NCI-H2196 treated with DMSO at 0.1 percent for 48 hours (cell line): ENCODE measurements at regions not wholly inside any gene's neighbourhood (a gene's known extent, or its start where the extent isn't known, plus 50 kb on each side); places are given as distances from the start of the nearest gene placed in this dataset.

ENCODE experiments used
- DNase-seq: peaks from one replicate; lab custom pipeline; 2025; ENCODE audit not compliant: unreplicated experiment; lab: John Stamatoyannopoulos, UW

DNA sequence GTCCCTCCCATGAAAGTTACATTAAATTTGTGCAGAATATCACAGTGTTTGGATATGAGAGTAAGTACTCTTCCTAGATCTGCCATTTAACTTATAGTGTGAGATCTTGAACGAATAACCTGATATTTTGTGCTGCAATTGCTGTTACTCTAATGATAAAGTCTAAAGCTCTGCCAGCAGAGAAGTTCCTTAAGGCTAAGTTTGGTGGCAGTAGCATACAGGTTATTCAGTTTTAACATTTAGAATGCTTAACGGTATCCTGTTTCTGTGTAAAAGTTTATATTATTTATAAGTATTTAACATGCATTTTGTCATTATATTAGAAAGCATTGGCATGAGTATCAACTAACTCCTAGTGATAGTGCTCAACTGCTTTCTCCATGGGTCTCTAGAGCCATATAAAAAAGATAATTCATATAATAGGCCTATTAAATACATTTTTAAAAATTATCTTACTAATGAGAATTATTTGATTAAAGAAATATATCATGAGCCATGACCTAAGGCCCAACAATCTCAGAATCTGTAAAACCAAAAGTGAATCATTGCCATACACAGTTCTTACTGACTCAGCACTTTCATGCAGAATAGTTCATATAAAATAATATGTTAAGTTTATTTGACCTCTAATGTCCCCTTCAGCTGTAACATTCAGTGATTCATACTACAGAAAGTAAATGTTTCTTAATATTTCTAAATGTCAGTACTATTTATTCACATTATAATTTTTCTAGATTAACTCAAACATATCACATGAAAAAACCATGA lies 1058.6 kb downstream of the TRHDE start:
- no peak for DNase-seq

DNA sequence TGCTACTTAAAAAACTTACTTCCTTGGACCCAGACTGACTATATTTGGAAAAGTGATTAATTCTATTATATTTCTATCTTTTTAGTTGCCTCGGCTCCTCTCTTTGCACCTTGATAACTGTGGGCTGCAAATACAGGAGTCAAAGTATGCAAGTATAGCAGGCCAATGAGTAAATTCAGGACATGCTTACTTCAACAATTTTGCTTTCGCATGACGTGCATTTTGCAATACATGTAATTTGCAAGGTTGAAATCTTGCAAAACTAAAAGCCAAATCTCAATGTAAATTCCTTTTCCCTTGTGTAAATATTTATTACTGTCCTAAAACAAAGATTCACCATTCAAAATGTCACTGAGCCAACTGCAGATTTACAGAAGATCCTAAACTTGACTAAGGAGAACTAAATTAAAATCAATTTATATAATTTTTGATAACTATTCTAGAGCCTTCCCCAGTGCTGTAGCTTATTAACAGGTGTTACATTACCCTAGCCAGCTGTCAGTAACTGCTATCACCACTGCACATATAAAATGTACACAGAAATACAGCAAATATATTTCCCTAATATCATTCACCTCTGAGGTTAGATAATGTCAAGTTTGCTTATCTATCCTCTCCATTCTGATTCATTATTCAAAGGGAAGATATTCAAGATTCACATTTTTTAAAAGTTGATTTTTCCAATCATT lies 1069.5 kb downstream of the TRHDE start:
- DNase-seq, result no peak

DNA sequence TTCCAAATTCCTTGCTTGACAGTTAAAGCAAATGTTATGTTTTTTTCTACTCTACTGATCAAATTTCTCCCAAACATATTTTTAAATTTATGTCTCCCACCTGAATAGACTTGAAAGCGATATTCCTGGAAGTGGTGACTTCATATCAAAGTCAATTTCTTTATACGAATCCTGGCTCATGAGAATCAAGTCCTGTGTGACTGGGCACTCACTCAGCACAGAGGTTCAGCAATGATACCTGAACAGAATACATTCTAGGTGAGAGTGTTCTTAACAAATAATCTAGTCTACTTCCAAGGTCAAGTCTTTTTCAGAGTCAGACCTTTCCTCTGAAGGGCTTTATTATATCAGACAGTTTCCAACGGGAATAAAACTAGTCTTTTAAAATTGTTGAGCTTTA lies 1070.6 kb downstream of the TRHDE start:
- no peak for DNase-seq

DNA sequence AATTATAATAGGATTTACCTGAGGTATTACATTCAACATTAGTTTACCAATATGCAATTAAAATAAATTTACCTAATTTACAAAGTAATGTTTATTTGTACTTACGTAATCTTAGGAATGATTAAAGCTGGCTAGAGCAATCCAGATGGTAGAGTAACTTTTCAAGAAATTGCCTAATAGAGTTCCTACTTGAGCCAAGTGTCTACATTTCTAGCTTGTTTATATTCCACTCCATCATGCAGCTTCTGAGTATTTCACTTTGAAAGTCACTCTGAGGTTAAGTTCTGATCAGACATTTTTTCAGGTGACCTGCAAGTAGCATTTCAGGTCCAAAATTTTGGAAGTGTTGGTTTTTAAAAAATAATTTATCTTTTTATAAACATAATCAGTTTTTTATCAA lies 1080.7 kb downstream of the TRHDE start:
- DNase-seq, result no peak

DNA sequence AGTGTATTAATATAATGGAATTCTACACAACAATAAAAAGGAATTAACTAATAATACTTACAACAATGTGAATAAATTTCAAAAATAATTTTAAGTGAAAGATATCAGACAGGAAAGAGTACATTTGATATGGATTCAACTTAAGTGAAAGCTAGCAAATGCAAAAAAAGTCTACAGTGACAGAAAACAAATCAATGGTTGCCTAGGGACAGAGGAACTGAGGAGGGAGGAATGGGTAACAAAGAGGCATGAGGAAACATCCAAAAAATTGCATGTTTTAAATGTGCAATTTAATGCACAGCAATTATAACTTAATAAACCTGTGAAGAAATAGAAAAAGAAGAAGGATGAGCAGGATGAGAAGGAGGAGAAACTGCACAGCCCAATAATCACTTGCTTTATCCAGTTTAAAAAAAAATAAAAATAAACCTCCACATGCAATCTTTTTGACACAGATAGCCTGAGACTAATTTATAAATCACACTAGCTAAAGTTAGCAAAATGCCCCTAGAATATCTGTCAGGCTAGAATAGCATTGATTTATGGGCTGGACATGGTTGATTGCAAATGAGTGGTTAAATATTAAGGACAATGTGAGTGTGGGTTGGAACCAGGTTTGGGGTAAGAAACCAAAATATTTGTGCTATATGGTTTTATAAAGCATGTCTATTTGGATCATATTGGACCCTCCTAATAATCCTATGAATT lies 1089.1 kb downstream of the TRHDE start:
- DNase-seq, result no peak

DNA sequence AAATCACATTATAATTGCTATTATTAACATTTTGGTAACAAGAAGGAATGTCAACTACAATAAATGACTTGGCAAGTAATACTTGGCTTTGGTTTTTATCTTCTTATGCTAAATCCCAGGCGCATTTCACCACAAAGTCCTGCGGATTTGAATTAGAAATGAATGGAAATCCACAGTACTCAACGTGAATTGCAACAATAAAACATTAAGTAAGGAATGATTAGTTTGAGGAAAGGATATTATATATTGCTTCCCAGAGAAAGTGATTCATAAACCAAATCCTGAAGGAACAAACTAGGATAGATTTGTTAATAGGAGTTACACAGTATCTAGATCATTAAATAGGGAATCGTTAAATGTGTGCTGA lies 1089.7 kb downstream of the TRHDE start:
- no peak for DNase-seq

DNA sequence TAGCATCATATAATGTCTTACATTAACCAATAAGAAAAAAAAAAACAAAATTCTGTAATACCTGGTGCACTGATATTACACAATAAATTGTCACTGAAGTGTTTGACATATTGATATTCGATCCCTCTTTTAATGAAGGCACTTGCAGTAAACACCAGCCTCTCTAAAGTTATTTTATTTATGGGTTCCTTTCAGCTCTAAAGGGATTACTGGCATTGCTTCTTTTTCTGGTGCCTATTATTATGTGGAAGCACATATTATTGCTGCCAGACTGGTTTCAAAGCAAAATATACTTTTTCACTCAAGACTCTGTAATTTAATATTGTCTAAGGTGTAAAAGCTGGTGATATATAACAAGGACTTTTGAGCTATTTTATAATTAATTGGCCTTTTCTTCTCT lies 1090.5 kb downstream of the TRHDE start:
- no peak for DNase-seq

DNA sequence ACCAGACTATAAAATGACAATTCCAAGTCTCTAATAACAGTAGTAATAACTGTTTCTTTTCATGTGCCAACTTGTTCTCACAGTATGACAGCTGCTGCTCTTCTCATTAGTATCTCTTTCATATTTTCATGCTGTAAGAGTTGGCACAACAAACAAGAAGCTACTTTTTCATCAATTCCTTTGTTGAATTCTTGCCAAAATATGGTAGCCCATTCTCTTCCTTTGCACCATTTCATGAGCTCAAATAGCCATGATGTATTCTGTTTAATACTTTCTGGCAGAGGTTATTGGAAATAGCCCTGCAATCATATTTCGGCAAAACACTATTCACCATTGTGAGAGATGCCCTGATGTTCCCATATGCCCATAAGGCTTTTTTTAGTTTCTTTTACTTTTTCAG lies 1100.7 kb downstream of the TRHDE start:
- DNase-seq, result no peak

DNA sequence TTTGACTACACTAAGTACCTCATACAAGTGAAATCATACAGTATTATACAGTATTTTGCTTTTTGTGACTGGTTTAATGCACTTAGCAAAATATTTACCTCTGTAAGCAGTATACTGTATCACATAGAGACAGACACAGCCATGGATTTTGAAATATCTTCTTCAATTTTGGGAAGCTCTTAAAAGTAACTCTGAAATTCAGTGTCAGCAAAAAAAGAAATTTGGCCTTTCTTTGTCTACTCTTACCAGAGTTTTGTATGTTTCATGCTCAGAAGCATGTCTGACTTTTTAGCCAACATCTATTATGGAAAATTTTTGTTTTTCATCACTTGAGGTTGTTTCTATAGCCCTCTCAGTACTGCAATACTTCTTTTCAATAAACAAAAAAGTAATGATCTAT lies 1102.2 kb downstream of the TRHDE start:
- no peak for DNase-seq

DNA sequence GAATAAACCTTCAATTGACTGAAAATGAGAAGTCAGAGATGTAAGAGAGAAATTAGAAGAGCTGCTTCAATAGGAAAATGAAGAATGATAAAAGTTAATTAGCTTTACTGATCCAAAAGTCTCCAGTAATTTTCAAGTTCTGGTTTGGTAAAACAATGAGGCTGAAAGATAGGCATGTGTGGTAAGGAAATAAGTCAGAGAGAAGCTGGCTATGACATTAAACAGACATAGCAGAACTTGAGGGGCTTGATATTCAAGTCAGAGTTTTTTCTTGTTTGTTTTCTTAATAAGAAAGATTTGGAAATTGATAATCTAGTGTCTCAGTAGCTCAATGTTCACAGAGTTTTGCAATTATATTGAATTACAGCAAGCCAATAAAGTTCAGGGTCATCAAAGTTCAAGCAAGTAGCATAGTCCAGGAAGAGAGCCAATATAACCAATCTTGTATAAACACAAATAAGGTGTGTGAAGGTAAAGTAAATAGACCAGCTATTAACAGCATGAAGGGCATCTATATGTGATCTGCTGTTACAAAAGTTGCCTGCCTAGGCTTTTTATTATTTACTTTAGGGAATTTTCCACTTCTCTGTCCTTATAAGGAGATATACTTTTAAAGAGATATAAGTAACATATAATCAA lies 1111.5 kb downstream of the TRHDE start:
- no peak for DNase-seq

DNA sequence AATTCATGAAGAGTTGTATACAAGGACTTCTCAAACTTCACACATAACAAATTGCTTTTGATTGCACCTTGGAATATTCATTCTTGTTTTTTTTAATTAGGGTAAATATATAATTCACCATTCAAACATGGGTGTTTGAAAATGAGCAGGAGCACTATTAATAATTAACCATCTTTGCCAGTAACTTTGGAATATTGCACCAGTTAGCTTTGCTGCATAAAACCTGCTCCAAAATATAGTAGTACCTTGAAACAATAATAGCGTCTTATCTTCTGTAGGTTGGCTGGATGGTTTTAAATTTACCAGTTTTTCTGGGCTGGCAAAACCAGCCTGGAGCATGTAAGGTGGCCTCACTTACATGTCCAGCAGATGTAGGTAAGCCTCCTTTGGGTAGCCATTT lies 1112.4 kb downstream of the TRHDE start:
- DNase-seq, result no peak

DNA sequence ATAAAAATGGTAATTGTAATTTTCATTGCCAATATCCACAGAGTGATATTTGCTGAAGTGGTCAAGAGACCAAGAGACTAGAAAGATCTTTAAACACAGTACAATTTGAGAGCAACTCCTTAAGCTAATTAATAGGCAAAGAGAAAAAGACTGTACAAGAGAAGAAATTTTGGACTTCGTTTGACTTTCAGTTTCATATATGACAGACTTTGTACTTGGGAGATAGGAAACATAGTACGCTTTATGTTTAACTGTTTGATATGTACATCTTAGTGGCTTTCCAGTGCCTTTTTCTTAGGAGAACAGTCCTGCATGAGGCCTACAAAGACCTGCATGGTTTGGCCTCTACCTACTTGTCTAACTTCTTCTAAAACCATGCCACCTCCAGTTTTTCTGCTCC lies 1118.1 kb downstream of the TRHDE start:
- DNase-seq, result no peak

DNA sequence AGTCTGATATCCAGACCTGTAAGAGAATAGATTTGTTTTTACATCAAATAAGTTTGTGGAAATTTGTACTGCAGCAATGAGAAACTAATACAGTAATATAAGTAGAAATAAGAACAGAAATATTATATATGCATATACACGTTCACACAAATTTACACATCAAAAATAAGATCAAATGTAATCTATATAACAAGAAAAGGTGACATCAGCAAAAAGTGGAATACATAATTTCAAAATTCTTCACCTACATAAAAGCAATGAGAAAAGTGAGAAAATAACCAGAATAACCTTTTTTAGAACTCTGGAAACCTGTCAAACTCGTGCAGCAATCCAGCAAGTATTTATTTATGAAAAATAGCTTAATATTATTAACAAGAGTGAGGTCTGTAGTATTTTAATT lies 1124.6 kb upstream of the ATXN7L3B start:
- no peak for DNase-seq

DNA sequence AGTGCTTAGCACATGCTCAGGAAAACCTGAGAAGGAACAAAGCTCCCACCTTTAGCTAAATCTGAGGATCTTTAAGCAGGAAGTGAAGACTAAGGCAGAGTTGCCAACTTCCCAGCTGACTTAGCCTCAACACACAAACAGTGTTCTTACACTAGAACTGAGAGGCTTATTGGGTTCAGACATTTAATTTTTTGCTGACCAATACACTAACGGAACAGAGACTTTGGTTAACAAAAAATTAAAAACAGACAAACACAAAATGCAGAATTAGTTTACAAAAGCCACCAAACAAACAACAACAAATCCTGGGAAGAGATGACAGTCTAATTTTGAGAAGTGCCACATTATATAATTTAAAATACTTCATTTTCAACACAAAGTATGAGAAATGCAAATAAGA lies 1123.7 kb upstream of the ATXN7L3B start:
- no peak for DNase-seq

DNA sequence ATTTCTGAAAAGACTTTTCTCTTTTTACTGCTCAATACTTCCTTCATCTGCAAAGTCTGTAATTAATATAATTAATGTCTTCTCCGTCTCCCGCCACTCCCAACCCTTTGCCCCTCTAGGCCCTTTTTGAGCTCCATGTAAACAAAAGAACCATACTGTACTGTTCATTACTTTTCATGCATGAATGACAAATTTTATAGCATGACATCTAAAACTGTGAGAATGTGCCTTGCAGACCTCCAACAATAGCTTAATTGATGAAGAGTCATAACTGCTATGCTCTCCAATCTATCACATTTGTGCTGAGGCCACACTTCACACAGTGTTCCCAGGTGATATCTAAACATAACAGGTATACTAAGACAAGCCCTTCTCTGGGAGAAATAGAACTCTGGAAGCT lies 1122.7 kb upstream of the ATXN7L3B start:
- no peak for DNase-seq

DNA sequence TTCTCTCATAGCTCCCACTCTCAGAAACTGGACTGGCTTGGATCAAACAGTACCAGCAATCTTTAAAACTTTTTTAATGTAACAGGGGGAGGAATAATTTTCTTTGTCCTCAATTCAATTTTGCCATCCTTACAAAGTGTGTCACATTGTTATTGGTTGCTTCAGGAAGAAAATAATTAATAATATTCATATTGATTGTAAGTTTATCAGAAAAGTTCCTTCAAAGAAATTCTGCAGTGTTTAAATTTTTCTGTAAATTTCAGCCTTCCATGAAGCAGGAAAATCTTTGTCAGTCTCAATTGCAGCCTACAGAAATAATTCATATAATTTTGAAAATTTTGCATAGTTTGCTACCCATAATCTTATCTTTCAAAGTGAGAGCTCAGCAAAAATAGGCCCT lies 1119.1 kb upstream of the ATXN7L3B start:
- no peak for DNase-seq

DNA sequence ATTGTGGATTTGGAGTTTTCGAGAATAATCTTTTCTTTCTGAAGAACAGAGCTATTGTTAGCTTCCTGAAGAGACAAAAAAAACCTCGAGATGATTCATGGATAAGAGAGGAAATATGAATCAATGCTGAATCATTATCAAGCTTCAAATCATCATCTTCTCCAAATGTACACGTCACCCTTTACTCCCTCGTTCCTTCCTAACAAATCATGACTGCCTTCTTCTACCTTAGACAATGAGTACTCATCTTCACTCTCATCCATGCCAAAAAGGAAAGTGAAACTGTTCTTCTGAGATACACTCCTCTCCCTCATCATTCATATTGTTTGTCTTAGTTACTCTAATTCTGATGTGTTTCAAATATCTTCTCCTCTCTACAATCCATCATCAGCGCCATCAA lies 1115.8 kb upstream of the ATXN7L3B start:
- no peak for DNase-seq

DNA sequence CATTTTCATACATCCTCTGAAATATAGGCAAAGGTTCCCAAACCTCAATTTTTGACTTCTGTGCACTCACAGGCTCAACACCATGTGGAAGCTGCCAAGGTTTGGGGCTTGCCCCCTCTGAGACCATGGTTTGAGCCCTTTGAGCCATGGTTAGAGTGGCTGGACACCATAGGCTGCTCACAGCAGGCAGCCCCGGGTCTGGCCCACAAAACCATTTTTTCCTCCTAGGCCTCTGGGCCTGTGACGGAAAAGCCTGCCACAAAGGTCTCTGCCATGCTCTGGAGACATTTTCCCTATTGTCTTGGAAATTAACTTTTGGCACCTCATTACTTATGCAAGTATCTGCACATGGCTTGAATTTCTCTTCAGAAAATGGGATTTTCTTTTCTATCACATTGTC lies 1113.2 kb upstream of the ATXN7L3B start:
- DNase-seq, result no peak

DNA sequence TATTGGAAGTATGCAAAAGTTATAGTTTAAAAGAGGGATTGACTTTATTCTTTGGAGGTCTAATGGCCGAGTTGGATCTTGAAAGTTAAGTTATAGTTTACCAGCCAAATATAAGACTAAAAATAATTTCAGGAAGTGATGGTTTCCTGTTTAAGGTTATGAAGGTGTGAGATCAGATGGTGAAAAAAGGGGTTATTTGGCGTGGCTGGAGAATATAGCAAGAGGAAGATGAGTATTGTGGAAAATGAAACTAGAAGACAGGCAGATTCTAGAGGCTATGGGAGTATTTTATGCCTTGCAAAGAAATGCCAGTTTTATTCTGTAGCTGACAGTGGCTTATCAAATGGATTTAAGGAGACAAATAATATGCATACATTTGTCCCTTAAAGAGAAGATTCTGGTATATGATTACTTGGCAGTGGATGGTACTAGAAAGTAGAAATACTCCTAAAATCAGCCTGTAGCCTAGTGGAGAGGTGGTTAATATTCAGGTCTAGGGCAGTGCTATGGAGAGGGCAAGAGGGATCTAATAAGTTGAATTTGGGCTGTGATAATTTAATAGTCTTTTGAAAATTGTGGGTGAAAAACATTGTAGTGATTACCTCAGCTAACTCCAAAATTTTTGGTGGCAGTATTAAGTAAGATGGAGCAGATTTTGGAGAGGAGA lies 1091.8 kb upstream of the ATXN7L3B start:
- DNase-seq, result no peak

DNA sequence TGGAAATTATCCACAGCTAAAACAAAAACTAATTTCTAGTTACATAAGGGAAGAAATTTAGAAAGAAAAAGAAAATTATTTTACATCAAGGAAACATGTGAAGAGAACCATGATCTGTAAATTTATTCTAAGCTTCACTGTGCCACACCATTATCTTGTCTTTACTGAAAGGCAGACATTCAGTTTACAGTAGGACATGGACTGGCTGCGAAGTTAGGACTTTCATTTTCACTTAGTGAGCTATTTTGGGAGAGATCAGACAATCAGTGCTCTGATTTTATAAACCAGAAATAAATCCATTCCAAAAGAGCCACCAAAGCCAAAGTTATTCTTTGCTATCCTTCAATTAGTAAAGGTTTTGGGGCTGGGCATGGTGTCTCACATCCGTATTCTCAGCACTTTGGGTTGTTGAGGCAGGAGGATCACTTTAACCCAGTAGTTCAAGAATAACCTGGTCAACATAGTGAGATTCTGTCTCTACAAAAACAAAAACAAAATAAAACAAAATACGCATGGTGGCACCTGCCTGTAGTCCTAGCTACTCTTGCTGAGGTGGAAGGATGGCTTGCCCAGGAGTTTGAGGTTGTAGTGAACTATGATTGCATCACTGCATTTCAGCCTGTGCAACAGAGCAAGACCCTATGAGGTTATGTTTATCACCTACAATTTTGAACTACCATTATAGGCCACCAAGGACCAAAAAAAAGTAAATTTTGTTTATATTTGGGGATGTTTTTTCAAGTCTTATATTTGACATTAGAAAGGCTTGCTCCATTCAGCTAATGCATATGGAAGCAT lies 1084.8 kb upstream of the ATXN7L3B start:
- DNase-seq, result no peak

DNA sequence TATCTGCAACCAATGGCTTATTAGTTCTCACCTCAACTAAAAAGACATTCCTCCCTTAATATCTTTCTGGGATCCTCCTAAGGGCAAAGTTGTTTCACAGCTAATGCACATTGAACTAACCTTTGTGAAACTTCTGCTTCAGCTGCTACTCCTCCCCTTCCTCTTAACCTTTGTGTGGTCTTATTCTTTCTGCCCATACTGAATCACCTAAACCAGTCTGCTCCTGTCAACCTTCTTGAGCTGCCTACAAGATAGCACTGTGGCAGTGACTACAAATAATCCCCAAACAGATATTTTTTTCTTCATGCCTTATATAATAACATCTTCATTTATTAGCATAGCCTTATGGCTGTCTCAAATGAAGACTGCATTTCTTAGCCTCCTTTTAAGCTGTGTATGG lies 1077.4 kb upstream of the ATXN7L3B start:
- DNase-seq, result no peak
